Suppressor macrophage treated with lipopolysaccharide for 1 hour (primary cell): ENCODE measurements at regions not wholly inside any gene's neighbourhood (a gene's known extent, or its start where the extent isn't known, plus 50 kb on each side); places are given as distances from the start of the nearest gene placed in this dataset.
A peak's percentile ranks its signal among the peaks of the same experiment; 100 is the strongest.
"Not testable (repeated sequence)": the region's sequence is repeated elsewhere in the genome, so short reads cannot be mapped to it uniquely, and the experiment has no call there.

Experiments
- DNase-seq, 3 donors: peaks; one replicate each; pipeline ENCODE4 v3.0.0-alpha.2; 2020 to 2022

DNA sequence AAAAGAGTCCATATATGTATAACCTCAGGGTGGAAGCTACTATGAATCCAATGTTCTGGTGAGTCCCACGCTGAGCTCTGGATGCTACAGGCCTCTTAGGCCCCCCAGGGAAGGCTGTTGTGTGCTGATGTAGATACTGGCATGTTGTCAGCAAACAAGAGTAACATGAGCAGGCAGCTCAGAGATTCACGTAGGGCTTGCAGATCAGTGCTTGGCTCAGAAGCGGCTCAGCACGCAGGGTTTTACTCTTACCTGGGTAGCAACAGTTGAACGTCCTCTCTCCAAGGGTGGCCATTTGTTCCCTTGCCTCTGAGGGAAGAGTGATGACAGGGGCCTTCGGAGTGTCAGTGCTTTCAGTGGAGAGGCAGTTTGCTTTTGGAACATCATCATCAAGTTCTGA is 93.4 kb downstream of the ZFP64 start:
- DNase-seq, result no peak

- DNase-seq, result no peak
Observed at GRCh38 chr20:52096117-52096516, 95.5 kb downstream of the ZFP64 start.

DNA sequence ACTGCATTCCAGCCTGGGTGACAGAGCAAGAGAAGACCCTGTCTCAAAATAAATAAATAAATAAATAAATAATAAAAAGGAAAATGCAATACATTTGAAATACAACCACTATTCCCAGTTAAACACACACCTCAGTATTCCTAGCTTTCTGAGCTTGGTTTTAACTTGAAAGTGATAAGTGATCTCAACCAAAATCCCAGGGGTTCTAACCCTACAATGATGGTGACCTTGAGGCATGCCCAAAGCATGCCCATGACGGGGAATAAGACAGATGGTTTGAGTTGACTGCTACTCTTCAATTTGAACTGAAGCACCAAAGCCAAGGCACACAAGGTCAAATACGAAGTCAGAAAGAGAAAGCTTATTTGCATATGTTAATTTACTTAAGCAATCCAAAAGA is 96.9 kb downstream of the ZFP64 start:
- DNase-seq, result no peak

GRCh38 chr20:52093575-52093974 is 98.0 kb downstream of the ZFP64 start:
- no peak for DNase-seq

- no peak for DNase-seq
Observed at GRCh38 chr20:52090035-52090434, 101.5 kb downstream of the ZFP64 start.

DNA sequence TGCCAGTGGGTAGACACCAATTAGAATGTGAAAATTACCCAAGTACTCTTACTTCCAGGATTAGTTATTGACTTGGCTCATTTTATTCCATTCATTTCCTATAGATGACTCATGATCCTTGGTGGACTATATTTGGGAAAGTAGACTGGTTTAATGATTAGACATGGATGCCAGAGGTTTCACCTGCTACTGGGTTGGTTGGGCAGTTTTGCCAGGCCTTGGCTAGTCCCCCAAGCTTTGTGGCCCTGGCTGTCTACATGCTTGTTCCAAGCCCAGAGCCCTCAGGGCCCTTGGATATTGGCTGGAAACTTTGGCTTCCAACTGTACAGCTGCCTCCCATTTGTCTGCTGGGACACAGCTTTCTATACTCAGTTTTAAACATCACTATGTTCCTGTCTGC is 104.1 kb downstream of the ZFP64 start:
- DNase-seq, result no peak

GRCh38 chr20:52086878-52087277 is 104.7 kb downstream of the ZFP64 start:
- no peak for DNase-seq

DNA sequence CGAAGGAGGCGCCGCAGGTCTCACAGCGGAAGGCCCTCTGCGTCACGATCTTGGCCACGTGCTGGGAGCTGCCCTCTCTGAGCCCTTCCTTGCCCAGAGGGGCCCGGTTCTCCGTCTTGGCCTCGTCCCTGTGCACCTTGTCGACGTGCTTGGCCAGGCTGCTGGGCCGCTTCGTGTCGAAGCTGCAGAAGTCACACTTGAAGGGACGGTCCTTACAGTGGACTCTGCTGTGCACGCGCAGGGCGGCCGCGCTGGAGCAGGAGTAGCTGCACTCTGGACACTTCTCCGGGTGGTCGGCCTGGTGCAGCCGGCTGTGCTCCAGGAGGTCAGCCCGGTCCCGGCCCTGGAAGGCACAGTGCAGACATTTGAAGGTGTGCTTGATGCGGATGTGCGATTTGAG is 106.9 kb downstream of the ZFP64 start:
- DNase-seq, result no peak

DNA sequence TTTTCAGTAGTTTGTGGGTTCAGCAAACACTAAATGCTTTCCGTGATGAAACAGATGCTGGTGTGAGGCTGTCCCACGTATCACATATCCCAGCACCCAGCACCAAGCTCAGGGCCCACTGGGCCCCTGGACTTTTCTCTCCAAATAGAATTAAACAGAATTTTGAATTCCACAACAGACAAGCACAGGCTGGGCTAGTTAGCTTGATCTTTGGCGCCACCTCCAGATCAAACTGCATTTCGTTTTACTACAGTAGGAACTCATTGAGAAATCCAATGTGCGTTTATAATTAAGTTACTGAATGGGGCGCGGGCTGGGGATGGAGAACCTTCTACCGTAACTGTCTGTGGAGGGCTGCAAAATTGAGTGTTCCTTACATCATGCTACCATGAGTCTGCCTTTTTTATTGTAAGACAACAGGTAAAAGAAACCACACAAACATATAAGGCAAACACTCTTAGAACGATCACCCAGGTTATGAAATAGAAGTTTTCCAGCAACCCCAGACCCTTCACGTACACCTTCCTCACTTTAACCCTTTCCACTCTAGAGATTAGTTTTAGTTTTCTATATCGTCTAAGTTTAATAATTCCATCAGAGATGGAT is 107.8 kb downstream of the ZFP64 start:
- peak; percentile 59 to 67 (median 65) for DNase-seq

DNA sequence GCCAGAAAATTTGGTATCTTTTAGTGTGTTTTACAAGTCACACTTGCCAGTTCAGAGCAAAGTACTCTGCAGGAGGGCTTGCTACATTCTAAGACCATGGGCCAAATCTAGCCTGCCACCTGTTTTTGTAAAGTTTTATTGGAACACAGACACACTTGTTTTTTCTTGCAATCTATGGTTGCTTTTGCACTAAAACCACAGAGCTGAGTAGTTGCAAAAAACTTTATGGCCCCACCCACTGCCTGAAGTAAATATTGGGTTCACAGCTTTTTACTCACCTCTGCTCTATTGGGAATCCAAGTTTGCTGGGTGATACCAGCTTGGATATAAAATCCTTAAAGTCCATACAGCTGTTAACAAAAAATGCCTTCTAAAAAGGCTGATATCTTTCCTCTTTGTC is 109.0 kb downstream of the ZFP64 start:
- no peak for DNase-seq

- DNase-seq, result no peak
Observed at GRCh38 chr20:52081791-52082190, 109.8 kb downstream of the ZFP64 start.

DNA sequence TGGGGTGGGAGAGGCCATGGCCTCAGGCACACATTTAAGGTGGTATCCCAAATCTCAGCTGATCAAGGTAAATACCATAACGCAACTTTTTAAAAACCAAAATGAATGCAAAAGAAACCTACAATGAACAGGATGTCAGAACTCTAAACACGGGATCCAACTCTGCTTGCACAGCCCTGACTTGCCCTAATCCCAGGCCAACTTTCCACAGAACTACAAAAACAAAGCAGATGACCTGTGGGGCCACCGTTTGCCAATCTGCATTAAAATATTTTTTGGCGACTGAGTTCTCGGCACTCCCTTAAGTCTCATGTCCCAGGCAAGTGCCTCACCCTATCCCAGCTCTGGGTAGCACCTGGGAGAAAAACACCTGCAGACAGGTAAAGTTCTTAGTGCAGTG is 110.5 kb downstream of the ZFP64 start:
- no peak for DNase-seq

DNA sequence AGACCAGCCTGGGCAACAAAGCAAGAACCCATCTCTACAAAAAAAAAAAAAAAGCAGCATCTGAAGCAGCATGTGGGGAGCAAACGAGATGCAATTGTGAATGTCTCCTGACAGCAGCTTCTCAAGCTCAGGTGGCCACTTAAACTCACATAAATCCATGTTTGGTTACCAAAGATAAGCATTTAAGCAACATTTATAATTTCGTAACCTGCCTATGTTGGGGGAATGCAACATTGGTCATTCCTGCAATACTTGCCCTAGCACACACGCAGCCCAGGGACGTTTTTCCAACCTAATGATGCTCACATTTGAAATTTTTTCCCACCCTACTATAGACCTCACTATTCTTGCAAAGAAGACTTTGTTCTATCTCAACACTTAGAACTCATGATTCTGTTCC is 113.3 kb downstream of the ZFP64 start:
- DNase-seq, result no peak

DNA sequence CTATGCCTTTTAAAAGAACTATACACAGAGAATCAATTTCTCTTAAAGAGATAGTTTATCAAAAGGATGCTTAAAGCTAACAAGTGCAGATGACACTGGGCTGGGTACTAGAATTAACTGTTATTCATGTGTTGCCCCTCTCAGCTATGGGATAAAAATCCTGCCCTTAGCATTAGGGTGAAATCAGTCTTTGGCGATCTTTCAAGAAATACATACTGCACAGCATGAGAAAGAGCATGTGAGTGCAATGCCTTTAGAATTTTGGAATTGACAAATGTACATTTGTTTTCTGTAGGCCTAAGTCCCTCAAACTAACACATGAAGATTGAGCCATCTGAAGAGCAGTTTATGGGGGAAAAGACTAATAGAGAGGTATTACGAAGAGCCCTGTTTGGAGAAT is 115.4 kb downstream of the ZFP64 start:
- no peak for DNase-seq

DNA sequence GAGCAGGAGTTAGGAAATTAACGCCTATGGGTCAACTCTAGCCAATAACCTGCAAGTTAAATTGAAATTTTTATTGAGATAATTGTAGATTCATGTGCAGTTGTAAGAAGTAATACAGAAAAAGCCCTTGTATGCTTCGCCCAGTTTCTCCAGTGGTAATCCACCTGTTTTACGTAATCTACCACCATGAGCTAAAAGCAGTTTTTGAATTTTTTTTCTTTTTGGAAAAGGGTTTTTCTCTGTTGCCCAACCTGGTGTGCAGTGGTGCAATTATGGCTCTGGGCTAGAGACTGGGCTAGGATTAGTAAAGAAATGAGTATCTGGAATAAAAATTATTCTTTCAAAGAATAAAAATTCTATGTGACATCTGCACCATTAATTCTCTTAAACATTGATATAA is 116.2 kb downstream of the ZFP64 start:
- no peak for DNase-seq

- no peak for DNase-seq
Observed at GRCh38 chr20:52071136-52071535, 120.4 kb downstream of the ZFP64 start.

DNA sequence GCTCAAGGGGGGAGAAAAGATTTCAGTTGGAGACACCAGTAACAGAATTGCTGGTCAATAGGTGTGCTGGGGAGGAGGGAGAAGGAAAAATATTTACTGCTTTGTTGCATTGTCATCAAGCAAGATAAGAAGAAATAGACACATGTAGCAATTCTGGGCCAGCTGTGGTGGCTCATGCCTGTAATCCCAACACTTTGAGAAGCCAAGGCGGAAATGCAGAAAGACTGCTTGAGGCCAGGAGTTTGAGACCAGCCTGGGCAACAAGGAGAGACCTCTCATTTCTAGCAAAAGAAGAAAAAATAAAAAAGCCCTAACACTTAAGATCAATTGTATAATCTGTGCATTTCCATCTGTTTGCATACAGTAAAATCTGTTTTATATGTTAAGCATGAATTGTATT is 126.6 kb downstream of the ZFP64 start:
- no peak for DNase-seq

DNA sequence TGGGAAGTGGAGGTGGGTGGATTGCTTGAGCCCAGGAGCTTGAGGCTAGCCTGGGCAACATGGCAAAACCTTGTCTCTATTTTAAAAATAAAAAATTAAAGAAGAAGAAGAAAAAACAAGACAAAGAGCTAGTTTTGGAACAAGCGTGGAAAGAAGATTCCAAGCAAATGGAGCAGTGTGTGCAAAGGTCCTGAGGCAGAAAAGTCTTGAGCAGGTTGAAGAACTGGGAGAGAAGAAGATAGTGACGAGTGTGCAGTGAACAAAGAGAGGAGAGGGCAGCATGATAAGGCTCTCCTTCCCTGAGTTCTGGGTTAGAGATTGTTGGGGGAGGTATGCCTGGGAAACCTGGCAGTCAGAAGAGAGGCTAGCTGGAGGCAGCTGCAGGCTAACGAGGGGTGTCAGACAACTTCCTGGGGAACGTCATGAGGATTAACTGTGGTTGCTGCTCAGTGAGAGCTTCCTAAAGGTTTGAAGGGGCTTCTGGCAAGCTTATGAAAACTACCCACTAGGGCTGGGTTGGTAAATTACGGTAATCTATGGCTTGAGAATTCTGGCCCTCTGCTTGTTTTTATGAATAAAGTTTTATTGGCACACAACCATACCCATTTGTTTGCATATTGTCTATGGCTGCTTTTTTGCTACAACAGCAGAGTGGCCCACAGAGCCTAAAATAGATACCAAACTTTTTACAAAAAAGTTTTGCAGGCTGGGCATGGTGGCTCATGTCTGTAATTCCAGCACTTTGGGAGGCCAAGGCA is 128.9 kb downstream of the ZFP64 start:
- DNase-seq, result no peak

GRCh38 chr20:52060794-52061714 is 130.5 kb downstream of the ZFP64 start:
- no peak for DNase-seq

DNA sequence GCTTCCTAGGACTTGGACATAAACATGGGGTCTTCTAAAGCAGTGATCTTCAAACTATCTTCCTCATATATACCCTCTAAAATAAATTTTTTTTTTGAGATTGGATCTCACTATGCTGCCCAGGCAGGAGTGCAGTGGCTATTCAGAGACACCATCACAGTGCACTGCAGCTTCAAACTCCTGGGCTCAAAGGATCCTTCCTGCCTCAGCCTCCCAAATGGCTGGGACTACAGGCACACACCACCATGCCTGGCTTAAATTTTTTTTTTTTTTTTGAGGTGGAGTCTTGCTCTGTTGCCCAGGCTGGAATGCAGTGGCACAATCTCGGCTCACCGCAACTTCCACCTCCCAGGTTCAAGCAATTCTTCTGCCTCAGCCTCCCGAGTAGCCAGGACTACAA is 134.4 kb downstream of the ZFP64 start:
- not testable (repeated sequence) for DNase-seq

DNA sequence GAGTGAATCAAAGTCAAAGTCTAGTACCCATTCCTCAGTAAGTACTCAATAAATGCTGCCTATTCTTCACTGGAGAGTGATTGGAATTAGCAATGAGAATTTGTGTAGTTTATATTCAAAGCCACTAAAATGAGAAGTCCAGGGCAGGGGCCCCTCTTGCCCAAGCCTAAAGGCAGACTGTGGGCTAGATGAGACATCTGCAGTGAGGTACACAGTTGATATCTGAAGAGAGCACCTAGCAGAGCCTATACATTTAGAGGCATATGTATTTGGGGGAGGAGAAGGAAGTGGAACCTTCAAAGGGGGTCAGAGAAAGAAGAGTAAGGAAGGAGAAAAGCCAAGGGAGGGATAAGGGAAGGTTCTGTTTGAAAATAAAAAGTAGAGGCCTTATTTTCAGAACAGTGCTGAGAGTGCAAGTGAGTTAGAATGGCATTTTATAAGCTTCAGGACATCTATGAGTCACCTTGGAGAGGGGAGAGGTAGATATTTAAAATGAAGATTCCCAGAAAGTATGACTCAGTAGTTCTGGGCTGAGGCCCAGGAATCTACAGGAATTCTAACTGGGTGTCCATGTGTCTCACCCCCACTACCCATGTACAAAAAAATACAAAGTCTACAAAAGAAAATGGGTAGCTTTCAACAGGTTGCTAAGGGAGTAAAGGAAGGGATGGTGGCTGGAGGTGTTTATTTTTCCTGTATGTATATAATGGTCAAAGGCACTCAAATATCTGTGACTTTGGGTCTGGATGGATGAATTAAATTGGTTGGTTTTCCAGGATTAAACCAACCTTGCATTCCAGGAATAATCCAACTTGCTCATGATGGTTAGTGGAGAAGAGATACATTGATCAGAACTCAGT is 135.1 kb downstream of the ZFP64 start:
- no peak for DNase-seq

- DNase-seq, result no peak
Observed at GRCh38 chr20:52054123-52054522, 137.5 kb downstream of the ZFP64 start.
